H1 (cell line): ENCODE measurements at regions not wholly inside any gene's neighbourhood (a gene's known extent, or its start where the extent isn't known, plus 50 kb on each side); places are given as distances from the start of the nearest gene placed in this dataset.

Experiments
- BRCA1 ChIP-seq: IDR thresholded peaks from 2 replicates; pipeline ENCODE4 v1.6.1; 2012; ENCODE audit warnings: low read depth, low read length, improper control_type of control experiment
- CEBPB ChIP-seq: IDR thresholded peaks from 2 replicates; pipeline ENCODE4 v1.6.1; 2012; ENCODE audit warnings: low read depth, low read length
- FOSL1 ChIP-seq: IDR thresholded peaks from 2 replicates; pipeline ENCODE4 v1.6.1; 2011; ENCODE audit warnings: mild to moderate bottlenecking, low read depth, low read length, moderate library complexity; ENCODE audit not compliant: insufficient read depth
- POU5F1 ChIP-seq: IDR thresholded peaks from 2 replicates; pipeline ENCODE4 v1.6.1; 2011; ENCODE audit warnings: low read depth, mild to moderate bottlenecking, low read length, moderate library complexity
- SRF ChIP-seq: IDR thresholded peaks from 2 replicates; pipeline ENCODE4 v1.6.1; 2011; ENCODE audit warnings: mild to moderate bottlenecking, low read depth, low read length, moderate library complexity
- SUZ12 ChIP-seq: fragments of 200-600 bp; sonication (generic); IDR thresholded peaks from 2 replicates; pipeline ENCODE4 v1.6.1; 2012; ENCODE audit warnings: mild to moderate bottlenecking, inconsistent platforms, low read length, moderate library complexity, mixed read lengths
- TF ChIP-seq, protein P1 (sequence below): IDR thresholded peaks from 2 replicates; pipeline ENCODE4 v1.6.1; 2012; ENCODE audit warnings: inconsistent platforms
- TF ChIP-seq, protein P2 (sequence below): IDR thresholded peaks from 2 replicates; pipeline ENCODE4 v1.6.1; 2011; ENCODE audit warnings: low read depth, mild to moderate bottlenecking, low read length; ENCODE audit not compliant: insufficient read depth

DNA sequence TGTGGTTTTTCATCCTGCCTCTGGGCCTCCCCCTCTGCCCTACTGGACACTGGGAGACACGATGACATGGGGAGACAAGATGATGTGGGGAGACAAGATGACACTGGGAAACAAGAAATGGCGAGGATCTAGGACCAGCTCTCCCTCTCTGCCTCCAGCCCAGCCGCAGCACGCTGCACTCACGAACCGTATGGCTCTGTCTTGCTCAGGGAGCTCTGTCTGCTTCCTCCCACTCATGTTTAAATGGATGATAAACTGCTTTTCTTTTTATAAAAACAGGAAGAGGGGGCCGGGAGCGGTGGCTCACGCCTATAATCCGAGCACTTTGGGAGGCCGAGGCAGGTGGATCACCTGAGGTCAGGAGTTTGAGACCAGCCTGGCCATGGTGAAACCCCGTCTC lies 73.7 kb downstream of the SPATA31D1 start (continued):
- TF ChIP-seq SUZ12: no peak
- no peak for TF ChIP-seq FOSL1
- TF ChIP-seq, protein P1, sequence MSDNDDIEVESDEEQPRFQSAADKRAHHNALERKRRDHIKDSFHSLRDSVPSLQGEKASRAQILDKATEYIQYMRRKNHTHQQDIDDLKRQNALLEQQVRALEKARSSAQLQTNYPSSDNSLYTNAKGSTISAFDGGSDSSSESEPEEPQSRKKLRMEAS: no peak
- TF ChIP-seq POU5F1: no peak
- no peak for TF ChIP-seq BRCA1
- TF ChIP-seq, protein P2, sequence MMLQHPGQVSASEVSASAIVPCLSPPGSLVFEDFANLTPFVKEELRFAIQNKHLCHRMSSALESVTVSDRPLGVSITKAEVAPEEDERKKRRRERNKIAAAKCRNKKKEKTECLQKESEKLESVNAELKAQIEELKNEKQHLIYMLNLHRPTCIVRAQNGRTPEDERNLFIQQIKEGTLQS: no peak
- TF ChIP-seq SRF: no peak
- no peak for TF ChIP-seq CEBPB
